ENCODE measurements at regions not wholly inside any gene's neighbourhood (a gene's known extent, or its start where the extent isn't known, plus 50 kb on each side); places are given as distances from the start of the nearest gene placed in this dataset.

DNA sequence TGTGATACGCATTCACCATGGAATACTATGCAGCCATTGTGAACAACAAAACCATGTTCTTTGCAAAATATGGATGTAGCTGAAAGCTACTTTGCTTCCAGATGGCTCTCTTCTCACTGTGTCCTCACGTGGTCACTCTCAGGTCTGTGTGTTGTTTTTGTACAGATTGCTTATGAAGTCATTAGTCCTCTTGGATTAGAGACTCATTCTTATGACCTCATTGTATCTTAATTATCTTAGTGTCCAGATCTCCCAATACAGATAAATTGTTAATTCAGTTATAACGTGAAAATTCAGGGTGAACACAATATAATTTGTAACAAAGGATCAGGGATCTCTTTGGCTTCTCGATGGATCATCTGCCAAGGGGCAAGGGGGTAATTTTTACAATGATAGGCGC is 100.4 kb upstream of the TOP3B start:
- DNase-seq = no peak
- TF ChIP-seq, protein P1, sequence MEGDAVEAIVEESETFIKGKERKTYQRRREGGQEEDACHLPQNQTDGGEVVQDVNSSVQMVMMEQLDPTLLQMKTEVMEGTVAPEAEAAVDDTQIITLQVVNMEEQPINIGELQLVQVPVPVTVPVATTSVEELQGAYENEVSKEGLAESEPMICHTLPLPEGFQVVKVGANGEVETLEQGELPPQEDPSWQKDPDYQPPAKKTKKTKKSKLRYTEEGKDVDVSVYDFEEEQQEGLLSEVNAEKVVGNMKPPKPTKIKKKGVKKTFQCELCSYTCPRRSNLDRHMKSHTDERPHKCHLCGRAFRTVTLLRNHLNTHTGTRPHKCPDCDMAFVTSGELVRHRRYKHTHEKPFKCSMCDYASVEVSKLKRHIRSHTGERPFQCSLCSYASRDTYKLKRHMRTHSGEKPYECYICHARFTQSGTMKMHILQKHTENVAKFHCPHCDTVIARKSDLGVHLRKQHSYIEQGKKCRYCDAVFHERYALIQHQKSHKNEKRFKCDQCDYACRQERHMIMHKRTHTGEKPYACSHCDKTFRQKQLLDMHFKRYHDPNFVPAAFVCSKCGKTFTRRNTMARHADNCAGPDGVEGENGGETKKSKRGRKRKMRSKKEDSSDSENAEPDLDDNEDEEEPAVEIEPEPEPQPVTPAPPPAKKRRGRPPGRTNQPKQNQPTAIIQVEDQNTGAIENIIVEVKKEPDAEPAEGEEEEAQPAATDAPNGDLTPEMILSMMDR (IDR thresholded peaks at IDR 0.05) = no peak
- H3K27me3 Mint-ChIP-seq (ENCODE audit: low read depth, poor library complexity) = peaks cover 97% of the 10 kb centered on the region

DNA sequence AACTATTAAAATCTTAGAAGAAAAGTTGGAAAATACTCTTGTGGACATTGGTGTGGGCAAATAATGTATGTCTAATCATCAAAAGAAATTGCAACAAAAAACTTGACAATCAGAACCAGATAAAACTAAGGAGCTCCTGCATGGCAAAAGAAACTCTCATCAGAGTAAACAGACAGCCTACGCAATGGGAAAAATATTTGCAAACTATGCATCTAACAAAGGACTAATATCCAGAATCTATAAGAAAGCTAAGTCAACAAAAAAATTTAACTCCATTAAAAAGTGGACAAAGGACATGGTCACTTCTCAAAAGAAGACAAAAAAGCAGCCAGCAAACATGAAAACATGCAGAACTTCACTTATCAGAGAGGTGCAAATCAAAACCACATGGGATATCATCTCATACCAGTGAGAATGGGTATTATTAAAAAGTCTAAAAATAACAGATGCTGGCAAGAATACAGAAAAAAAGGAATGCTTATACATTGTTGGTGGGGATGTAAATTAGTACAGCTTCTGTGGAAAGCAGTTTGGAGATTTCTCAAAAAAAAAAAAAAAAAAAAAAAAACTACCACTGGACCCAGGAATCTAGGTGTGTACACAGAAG is 99.7 kb upstream of the TOP3B start:
- Mint-ChIP-seq H3K9me3 (no peaks in the 10 kb centered on the region), H3K27me3 (ENCODE audit: low read depth, poor library complexity) (peaks cover 98% of the 10 kb centered on the region), H3K4me1 (no peaks in the 10 kb centered on the region), H3K4me3 (no peak overlapping the region), H3K36me3 (ENCODE audit: low read depth) (no peaks in the 10 kb centered on the region), H3K27ac (no peak overlapping the region)
- no peak for DNase-seq
- TF ChIP-seq, protein P1 (IDR thresholded peaks at IDR 0.05) = no peak

More for the DNA sequence above, 100.4 kb upstream of the TOP3B start:
- Mint-ChIP-seq H3K27ac (no peak overlapping the region), H3K36me3 (ENCODE audit: low read depth) (no peaks in the 10 kb centered on the region), H3K4me3 (no peak overlapping the region), H3K4me1 (no peaks in the 10 kb centered on the region), H3K9me3 (no peaks in the 10 kb centered on the region)

DNA sequence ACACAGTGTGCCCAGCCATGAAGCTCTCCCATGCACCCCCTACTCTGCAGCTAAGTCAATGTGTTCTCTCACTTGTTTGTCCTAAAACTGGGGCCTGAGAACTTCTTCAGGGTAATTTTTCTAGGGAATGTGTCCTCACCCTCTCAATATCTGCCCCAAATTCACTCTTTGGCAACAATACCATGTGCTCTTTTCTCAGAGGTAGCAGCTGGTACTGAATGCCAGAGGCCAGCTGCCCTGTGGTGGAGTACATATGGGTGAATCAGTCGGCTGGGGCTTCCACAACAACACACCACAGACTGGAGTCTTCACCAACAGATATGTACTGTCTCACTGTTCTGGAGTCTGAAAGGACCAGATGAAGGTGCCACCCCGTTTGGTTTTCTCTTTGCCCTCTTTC is 97.7 kb upstream of the TOP3B start:
- H3K4me1 Mint-ChIP-seq = no peaks in the 10 kb centered on the region
- peaks cover 98% of the 10 kb centered on the region for H3K27me3 Mint-ChIP-seq (ENCODE audit: low read depth, poor library complexity)
- no peak for DNase-seq
- TF ChIP-seq, protein P1 (IDR thresholded peaks at IDR 0.05) = no peak
- no peak overlapping the region for H3K27ac Mint-ChIP-seq
- H3K36me3 Mint-ChIP-seq (ENCODE audit: low read depth) = no peaks in the 10 kb centered on the region
- H3K4me3 Mint-ChIP-seq = no peak overlapping the region
- no peaks in the 10 kb centered on the region for H3K9me3 Mint-ChIP-seq

DNA sequence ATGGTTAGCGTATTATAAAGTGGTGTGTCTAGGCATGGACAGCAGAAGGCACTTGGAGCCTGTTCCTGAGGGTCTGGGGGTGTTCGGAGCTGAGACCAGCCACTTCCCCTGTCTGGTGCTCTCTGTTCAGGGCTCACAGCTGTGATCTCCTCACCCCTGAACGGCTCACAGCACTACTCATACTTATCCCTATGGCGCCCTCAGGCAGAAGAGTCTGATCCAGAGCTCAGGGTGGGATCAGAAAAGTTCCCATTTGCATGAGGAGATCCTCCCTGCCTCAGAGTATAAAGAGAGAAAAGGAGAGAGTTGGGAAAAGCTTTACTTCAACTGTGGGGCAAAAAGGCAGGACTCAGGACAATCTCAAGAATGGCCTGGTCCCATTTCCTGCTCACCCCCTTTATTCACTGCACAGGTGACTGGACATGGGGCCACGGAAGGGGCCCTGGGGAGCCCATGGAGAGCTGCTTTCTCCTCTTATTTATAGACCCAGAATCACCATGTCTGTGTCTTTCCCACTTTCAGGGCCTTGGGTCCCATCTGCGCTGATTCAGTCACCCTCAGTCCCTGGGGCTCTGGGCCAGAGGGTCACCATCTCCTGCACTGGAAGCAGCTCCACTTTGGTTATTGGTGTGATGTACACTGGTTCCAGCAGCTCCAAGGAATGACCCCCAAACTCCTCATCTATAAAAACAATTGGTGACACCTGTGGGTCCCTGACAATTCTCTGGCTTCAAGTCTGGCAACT is 97.0 kb upstream of the TOP3B start:
- no peaks in the 10 kb centered on the region for H3K9me3 Mint-ChIP-seq
- H3K27ac Mint-ChIP-seq = no peak overlapping the region
- no peak overlapping the region for H3K4me3 Mint-ChIP-seq
- no peaks in the 10 kb centered on the region for H3K4me1 Mint-ChIP-seq
- H3K36me3 Mint-ChIP-seq (ENCODE audit: low read depth) = no peaks in the 10 kb centered on the region
- TF ChIP-seq, protein P1 (IDR thresholded peaks at IDR 0.05) = no peak
- DNase-seq = no peak
- peaks cover 95% of the 10 kb centered on the region for H3K27me3 Mint-ChIP-seq (ENCODE audit: low read depth, poor library complexity)

DNA sequence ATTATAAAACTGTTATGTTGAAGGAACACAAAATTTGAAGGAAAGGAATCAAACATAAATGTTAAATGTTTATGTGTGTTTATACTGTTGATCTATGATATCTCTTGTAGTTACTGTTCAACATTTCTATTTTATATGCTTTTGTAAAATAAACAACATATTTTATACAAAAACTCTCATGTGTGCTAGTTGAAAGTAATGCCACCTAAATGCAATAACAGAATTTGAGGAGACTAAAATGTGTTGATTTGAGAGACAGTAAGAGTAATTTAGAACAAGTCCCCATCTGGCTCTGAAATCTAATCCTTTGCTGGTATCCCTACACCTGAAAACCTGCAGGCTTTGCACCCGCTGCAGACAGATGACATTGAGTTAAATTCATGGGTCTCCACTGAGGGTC is 95.7 kb upstream of the TOP3B start:
- Mint-ChIP-seq H3K9me3 (no peaks in the 10 kb centered on the region), H3K27ac (no peak overlapping the region), H3K27me3 (ENCODE audit: low read depth, poor library complexity) (peaks cover 90% of the 10 kb centered on the region), H3K4me1 (no peaks in the 10 kb centered on the region), H3K4me3 (no peak overlapping the region), H3K36me3 (ENCODE audit: low read depth) (no peaks in the 10 kb centered on the region)
- DNase-seq = no peak
- TF ChIP-seq, protein P1 (IDR thresholded peaks at IDR 0.05) = no peak
